Upper lobe of left lung (tissue), 4 donors: ENCODE measurements at regions not wholly inside any gene's neighbourhood (a gene's known extent, or its start where the extent isn't known, plus 50 kb on each side); places are given as distances from the start of the nearest gene placed in this dataset.

Experiments used
- POLR2A ChIP-seq, 4 donors: fragments of 450-650 bp; IDR thresholded peaks; one replicate each; pipeline ENCODE4 v1.5.1; 2016 to 2017; ENCODE audit warnings: antibody characterized with exemption in 4 of 4, mild to moderate bottlenecking in 2 of 4
- TF ChIP-seq, protein P1 (sequence below), 6 experiments: fragments of 450-650 bp in 4 of 6; fragments of 200-600 bp in 2 of 6; sonication (generic) in 2 of 6; IDR thresholded peaks; one replicate each; pipeline ENCODE4 v1.5.1; 2016 to 2019; ENCODE audit warnings: antibody characterized with exemption in 6 of 6

DNA sequence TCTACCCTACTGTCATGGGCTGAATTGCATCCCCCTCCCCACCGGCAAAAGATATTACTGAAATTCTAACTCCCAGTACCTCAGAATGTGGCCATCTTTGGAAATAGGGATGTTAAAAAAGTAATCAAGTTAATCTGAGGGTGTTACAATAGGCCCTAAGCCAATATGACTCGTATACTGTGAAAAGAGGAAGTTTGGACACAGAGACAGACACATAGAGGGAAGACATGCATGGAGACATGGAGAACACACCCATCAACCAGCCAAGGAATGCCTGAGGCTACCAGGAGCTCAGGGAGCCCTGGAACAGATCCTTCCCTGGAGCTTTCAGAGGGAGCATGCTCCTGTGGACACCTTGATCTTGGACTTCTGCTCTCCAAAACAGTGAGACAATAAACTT, 138.2 kb upstream of the ADO start:
- TF ChIP-seq, protein P1, sequence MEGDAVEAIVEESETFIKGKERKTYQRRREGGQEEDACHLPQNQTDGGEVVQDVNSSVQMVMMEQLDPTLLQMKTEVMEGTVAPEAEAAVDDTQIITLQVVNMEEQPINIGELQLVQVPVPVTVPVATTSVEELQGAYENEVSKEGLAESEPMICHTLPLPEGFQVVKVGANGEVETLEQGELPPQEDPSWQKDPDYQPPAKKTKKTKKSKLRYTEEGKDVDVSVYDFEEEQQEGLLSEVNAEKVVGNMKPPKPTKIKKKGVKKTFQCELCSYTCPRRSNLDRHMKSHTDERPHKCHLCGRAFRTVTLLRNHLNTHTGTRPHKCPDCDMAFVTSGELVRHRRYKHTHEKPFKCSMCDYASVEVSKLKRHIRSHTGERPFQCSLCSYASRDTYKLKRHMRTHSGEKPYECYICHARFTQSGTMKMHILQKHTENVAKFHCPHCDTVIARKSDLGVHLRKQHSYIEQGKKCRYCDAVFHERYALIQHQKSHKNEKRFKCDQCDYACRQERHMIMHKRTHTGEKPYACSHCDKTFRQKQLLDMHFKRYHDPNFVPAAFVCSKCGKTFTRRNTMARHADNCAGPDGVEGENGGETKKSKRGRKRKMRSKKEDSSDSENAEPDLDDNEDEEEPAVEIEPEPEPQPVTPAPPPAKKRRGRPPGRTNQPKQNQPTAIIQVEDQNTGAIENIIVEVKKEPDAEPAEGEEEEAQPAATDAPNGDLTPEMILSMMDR (IDR thresholded peaks at IDR 0.05): no peak
- no peak for TF ChIP-seq POLR2A (IDR thresholded peaks at IDR 0.05)
